ENCODE measurements at regions not wholly inside any gene's neighbourhood (a gene's known extent, or its start where the extent isn't known, plus 50 kb on each side); places are given as distances from the start of the nearest gene placed in this dataset.

- TF ChIP-seq CTCF (IDR thresholded peaks at IDR 0.05), result no peak
- no peak for TF ChIP-seq POLR2A (IDR thresholded peaks at IDR 0.05)
Observed at GRCh38 chr2:37855283-37856041, 69.6 kb upstream of the RMDN2 start.
